PC-3 (cell line): ENCODE measurements at regions not wholly inside any gene's neighbourhood (a gene's known extent, or its start where the extent isn't known, plus 50 kb on each side); places are given as distances from the start of the nearest gene placed in this dataset.

Source experiments
- ATAC-seq: fragments of 200-7000 bp; cut with Tn5 transposase; 2 replicates; pipeline ENCODE4 v1.9.1; 2020; ENCODE audit warnings: mild to moderate bottlenecking, moderate library complexity
- BruUV-seq: library from RNA; stranded (reverse); fragments of 400-500 nt; replicated peaks from 2 replicates; lab custom pipeline; 2021; lab: Mats Ljungman, UMichigan
- CTCF ChIA-PET: fragments of 300-600 bp; sonication (Branson Sonifier 250); formaldehyde crosslinking; loops from one replicate; lab custom pipeline; 2022; ENCODE audit warnings: antibody characterized with exemption; lab: Charles Lee
- POLR2A ChIA-PET: fragments of 300-600 bp; sonication (Branson Sonifier 250); formaldehyde crosslinking; loops from one replicate; lab custom pipeline; 2022; ENCODE audit warnings: antibody characterized with exemption; ENCODE audit not compliant: unreplicated experiment; lab: Charles Lee
- DNase-seq: peaks from one replicate; pipeline ENCODE4 v3.0.0-alpha.2; 2015
- H2AFZ ChIP-seq: fragments of 300-600 bp; sonication (generic); 2 replicates; pipeline ENCODE4 v1.6.0; 2016; ENCODE audit warnings: antibody characterized with exemption, low read length
- H3F3A ChIP-seq: fragments of 300-600 bp; sonication (generic); one replicate; pipeline ENCODE4 v1.6.0; 2017; ENCODE audit warnings: antibody characterized with exemption, low read length, control low read depth, mild to moderate bottlenecking; ENCODE audit not compliant: unreplicated experiment
- H3K27ac ChIP-seq: fragments of 300-600 bp; sonication (generic); 2 replicates; pipeline ENCODE4 v1.5.1; 2016; ENCODE audit warnings: mild to moderate bottlenecking, low read length
- H3K27me3 ChIP-seq: fragments of 300-600 bp; sonication (generic); 2 replicates; pipeline ENCODE4 v1.6.1; 2016; ENCODE audit warnings: low read length, mixed read lengths
- H3K36me3 ChIP-seq: fragments of 300-600 bp; sonication (generic); 2 replicates; pipeline ENCODE4 v1.6.1; 2016; ENCODE audit warnings: low read depth, mixed run types, low read length, mixed read lengths
- H3K4me1 ChIP-seq: fragments of 300-600 bp; sonication (generic); 2 replicates; pipeline ENCODE4 v1.5.1; 2016; ENCODE audit warnings: low read length; ENCODE audit not compliant: insufficient read depth
- H3K4me2 ChIP-seq: fragments of 300-600 bp; sonication (generic); 2 replicates; pipeline ENCODE4 v1.6.0; 2016; ENCODE audit warnings: low read length
- H3K4me3 ChIP-seq: fragments of 300-600 bp; sonication (generic); 2 replicates; pipeline ENCODE4 v1.5.1; 2016; ENCODE audit warnings: mild to moderate bottlenecking, low read length, mixed read lengths
- H3K79me2 ChIP-seq: fragments of 300-600 bp; sonication (generic); 2 replicates; pipeline ENCODE4 v1.6.1; 2017; ENCODE audit warnings: low read length, mixed read lengths
- H3K9ac ChIP-seq: fragments of 300-600 bp; sonication (generic); 2 replicates; pipeline ENCODE4 v1.6.0; 2016; ENCODE audit warnings: mild to moderate bottlenecking, low read length
- H3K9me2 ChIP-seq: fragments of 300-600 bp; sonication (generic); replicated peaks from 2 replicates; pipeline ENCODE4 v1.6.1; 2016; ENCODE audit warnings: mixed run types, low read length, mixed read lengths
- H3K9me3 ChIP-seq: fragments of 300-600 bp; sonication (generic); 2 replicates; pipeline ENCODE4 v1.6.1; 2016; ENCODE audit warnings: low read length, mixed read lengths
- H4K20me1 ChIP-seq: fragments of 300-600 bp; sonication (generic); 2 replicates; pipeline ENCODE4 v1.6.1; 2016; ENCODE audit warnings: low read length, mixed read lengths
- CTCF ChIP-seq: fragments of 300-600 bp; sonication (generic); conservative IDR thresholded peaks from 2 replicates; pipeline ENCODE4 v1.5.1; 2017; ENCODE audit warnings: antibody characterized with exemption, low read depth, mild to moderate bottlenecking, low read length
- EZH2 ChIP-seq: fragments of 300-600 bp; sonication (generic); IDR thresholded peaks from one replicate; pipeline ENCODE4 v1.6.1; 2017; ENCODE audit warnings: antibody characterized with exemption, mild to moderate bottlenecking, low read length; ENCODE audit not compliant: unreplicated experiment
- EZH2phosphoT487 ChIP-seq: fragments of 300-600 bp; sonication (generic); IDR thresholded peaks from 2 replicates; pipeline ENCODE4 v1.6.1; 2018; ENCODE audit warnings: mild to moderate bottlenecking, antibody characterized with exemption, low read length, borderline replicate concordance
- intact Hi-C: fragments of 100-400 bp; cut with micrococcal nuclease; formaldehyde crosslinking; loops from 2 replicates; pipeline ENCODE4 v1.9.0; 2023

GRCh38 chr4:147029296-147029695 is 83.6 kb upstream of the TTC29 start:
- no TSS peak for BruUV-seq
- H3K27me3 ChIP-seq, result peaks cover 16% of the 10 kb centered on the region; the same call in 1 of the 2 replicates
- DNase-seq, result no peak

GRCh38 chr4:147034372-147034771 is 88.7 kb upstream of the TTC29 start:
- no peaks in the 10 kb centered on the region for H3F3A ChIP-seq
- BruUV-seq, result no TSS peak
- peaks cover 56% of the 10 kb centered on the region; the same call in 1 of the 2 replicates for H3K27me3 ChIP-seq
- H3K4me3 ChIP-seq, result no peak overlapping the region
- H3K4me2 ChIP-seq, result no peak overlapping the region
- no peak for TF ChIP-seq EZH2
- no peak for TF ChIP-seq CTCF
- TF ChIP-seq EZH2phosphoT487, result no peak
- CTCF ChIA-PET, result no interaction called here
- DNase-seq (no peak), ATAC-seq (no peak)
- no peaks in the 10 kb centered on the region for H3K79me2 ChIP-seq
- H2AFZ ChIP-seq, result no peak overlapping the region
- H3K27ac ChIP-seq, result no peak overlapping the region
- no peaks in the 10 kb centered on the region for H4K20me1 ChIP-seq
- no peaks in the 10 kb centered on the region for H3K4me1 ChIP-seq
- POLR2A ChIA-PET, result no interaction called here
- no peaks in the 10 kb centered on the region for H3K9me2 ChIP-seq
- H3K36me3 ChIP-seq, result no peaks in the 10 kb centered on the region
- H3K9ac ChIP-seq, result no peak overlapping the region
- H3K9me3 ChIP-seq, result no peaks in the 10 kb centered on the region
- intact Hi-C loops, result no loop called here

More at GRCh38 chr4:147029296-147029695, 83.6 kb upstream of the TTC29 start:
- H3K9me3 ChIP-seq, result no peaks in the 10 kb centered on the region
- intact Hi-C loops, result no loop called here
- no peaks in the 10 kb centered on the region for H4K20me1 ChIP-seq
- no peaks in the 10 kb centered on the region for H3K79me2 ChIP-seq
- H2AFZ ChIP-seq, result no peak overlapping the region
- TF ChIP-seq EZH2, result no peak
- TF ChIP-seq EZH2phosphoT487, result no peak
- TF ChIP-seq CTCF, result no peak
- H3K9ac ChIP-seq, result no peak overlapping the region
- CTCF ChIA-PET, result no interaction called here
- H3K4me3 ChIP-seq, result no peak overlapping the region
- no peaks in the 10 kb centered on the region for H3K9me2 ChIP-seq
- no peaks in the 10 kb centered on the region for H3K4me1 ChIP-seq
- no peak overlapping the region for H3K27ac ChIP-seq
- H3F3A ChIP-seq, result no peaks in the 10 kb centered on the region
- no peaks in the 10 kb centered on the region for H3K36me3 ChIP-seq
- H3K4me2 ChIP-seq, result no peak overlapping the region
- POLR2A ChIA-PET, result interaction anchor here (0.6 kb wide), 1 partner anchor 589 kb away, joined by 3 read pairs; no protein-coding TSS in a partner anchor
- ATAC-seq, result no peak

- no peaks in the 10 kb centered on the region for H3K9me2 ChIP-seq
- POLR2A ChIA-PET, result no interaction called here
- TF ChIP-seq CTCF (no peak), EZH2 (no peak), EZH2phosphoT487 (no peak)
- no peak overlapping the region for H2AFZ ChIP-seq
- no peak overlapping the region for H3K9ac ChIP-seq
- DNase-seq (no peak), ATAC-seq (no peak)
- peaks cover 82% of the 10 kb centered on the region; the same call in 1 of the 2 replicates for H3K27me3 ChIP-seq
- H3K79me2 ChIP-seq, result no peaks in the 10 kb centered on the region
- intact Hi-C loops, result no loop called here
- H4K20me1 ChIP-seq, result no peaks in the 10 kb centered on the region
- no peak overlapping the region for H3K4me2 ChIP-seq
- CTCF ChIA-PET, result interaction anchor here (0.6 kb wide), 1 partner anchor 59 kb away, joined by 12 read pairs; no protein-coding TSS in a partner anchor
- no peak overlapping the region for H3K4me3 ChIP-seq
- H3K27ac ChIP-seq, result no peak overlapping the region
- no TSS peak for BruUV-seq
- no peaks in the 10 kb centered on the region for H3K36me3 ChIP-seq
- no peaks in the 10 kb centered on the region for H3F3A ChIP-seq
- no peaks in the 10 kb centered on the region for H3K4me1 ChIP-seq
- H3K9me3 ChIP-seq, result no peaks in the 10 kb centered on the region
Observed at GRCh38 chr4:147037069-147037468, 91.4 kb upstream of the TTC29 start.
